ENCODE measurements at regions not wholly inside any gene's neighbourhood (a gene's known extent, or its start where the extent isn't known, plus 50 kb on each side); places are given as distances from the start of the nearest gene placed in this dataset.

DNA sequence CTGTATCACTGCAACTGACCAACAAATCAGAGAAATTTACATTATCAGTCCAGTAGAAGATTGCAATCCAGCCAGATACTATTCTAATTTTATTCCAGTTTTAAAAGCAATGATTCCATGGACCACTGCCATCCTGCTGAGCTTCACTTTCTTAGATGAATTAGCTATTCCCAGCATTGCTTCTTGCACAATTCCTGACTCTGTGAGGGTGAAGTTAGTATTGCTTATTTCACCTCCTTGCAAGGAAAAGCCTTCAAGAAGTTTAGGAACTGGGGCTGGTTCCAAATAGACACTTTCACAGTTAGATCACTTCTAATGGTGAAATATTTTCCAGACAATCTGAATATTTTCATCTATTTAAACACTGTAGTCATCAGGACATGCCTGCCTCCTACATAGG lies 338.6 kb upstream of the TNC start:
- TF ChIP-seq POLR2A (IDR thresholded peaks at IDR 0.05), result no peak
- TF ChIP-seq, protein P1, sequence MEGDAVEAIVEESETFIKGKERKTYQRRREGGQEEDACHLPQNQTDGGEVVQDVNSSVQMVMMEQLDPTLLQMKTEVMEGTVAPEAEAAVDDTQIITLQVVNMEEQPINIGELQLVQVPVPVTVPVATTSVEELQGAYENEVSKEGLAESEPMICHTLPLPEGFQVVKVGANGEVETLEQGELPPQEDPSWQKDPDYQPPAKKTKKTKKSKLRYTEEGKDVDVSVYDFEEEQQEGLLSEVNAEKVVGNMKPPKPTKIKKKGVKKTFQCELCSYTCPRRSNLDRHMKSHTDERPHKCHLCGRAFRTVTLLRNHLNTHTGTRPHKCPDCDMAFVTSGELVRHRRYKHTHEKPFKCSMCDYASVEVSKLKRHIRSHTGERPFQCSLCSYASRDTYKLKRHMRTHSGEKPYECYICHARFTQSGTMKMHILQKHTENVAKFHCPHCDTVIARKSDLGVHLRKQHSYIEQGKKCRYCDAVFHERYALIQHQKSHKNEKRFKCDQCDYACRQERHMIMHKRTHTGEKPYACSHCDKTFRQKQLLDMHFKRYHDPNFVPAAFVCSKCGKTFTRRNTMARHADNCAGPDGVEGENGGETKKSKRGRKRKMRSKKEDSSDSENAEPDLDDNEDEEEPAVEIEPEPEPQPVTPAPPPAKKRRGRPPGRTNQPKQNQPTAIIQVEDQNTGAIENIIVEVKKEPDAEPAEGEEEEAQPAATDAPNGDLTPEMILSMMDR (IDR thresholded peaks at IDR 0.05), result no peak
- TF ChIP-seq POLR2AphosphoS5 (IDR thresholded peaks at IDR 0.05), result no peak

All from upper lobe of left lung (tissue), 4 donors.